Endothelial cell of umbilical vein (primary cell): ENCODE measurements at regions not wholly inside any gene's neighbourhood (a gene's known extent, or its start where the extent isn't known, plus 50 kb on each side); places are given as distances from the start of the nearest gene placed in this dataset.

ENCODE experiments used
- BruUV-seq: library from RNA; stranded (reverse); fragments of 400-500 nt; replicated peaks from 2 replicates; lab custom pipeline; 2021; lab: Mats Ljungman, UMichigan
- CTCF ChIA-PET: fragments of 300-600, 350-600 bp; sonication (Branson Sonifier 250); formaldehyde crosslinking; loops from one replicate; lab custom pipeline; 2021; ENCODE audit warnings: antibody characterized with exemption, inconsistent platforms; lab: Charles Lee
- POLR2A ChIA-PET: fragments of 300-600, 350-600 bp; sonication (Branson Sonifier 250); formaldehyde crosslinking; loops from one replicate; lab custom pipeline; 2021; ENCODE audit warnings: antibody characterized with exemption, inconsistent platforms; lab: Charles Lee
- DNase-seq: peaks from one replicate; pipeline ENCODE4 v3.0.0-alpha.2; 2011; ENCODE audit warnings: low read depth, low spot score
- FAIRE-seq: peaks from 2 replicates; lab custom pipeline; 2011; peaks lifted over from hg19 to GRCh38; lab: Jason Lieb, UNC
- H2AFZ ChIP-seq: 2 replicates; pipeline ENCODE4 v1.6.0; 2012; ENCODE audit warnings: low read depth, low read length, control low read depth, inconsistent platforms
- H3K27ac ChIP-seq: 2 replicates; pipeline ENCODE4 v1.5.1; 2011; ENCODE audit warnings: low read depth, mild to moderate bottlenecking, control low read depth, low read length, moderate library complexity; ENCODE audit not compliant: insufficient read depth
- H3K27me3 ChIP-seq, 2 experiments: 2 replicates each; pipeline versions ENCODE4 v1.6.0 to v1.6.1; 2011; ENCODE audit warnings: low read length in 2 of 2, mixed read lengths in 1 of 2; ENCODE audit not compliant: control insufficient read depth in 2 of 2, insufficient read depth in 2 of 2
- H3K36me3 ChIP-seq, 2 experiments: 2 replicates in 1 of 2; 3 replicates in 1 of 2; pipeline ENCODE4 v1.5.1; 2011; ENCODE audit warnings: low read length in 2 of 2, mild to moderate bottlenecking in 1 of 2, moderate library complexity in 1 of 2; ENCODE audit not compliant: control insufficient read depth in 2 of 2, insufficient read depth in 2 of 2; ENCODE audit errors: extremely low read depth in 1 of 2
- H3K4me1 ChIP-seq: 3 replicates; pipeline ENCODE4 v1.5.1; 2011; ENCODE audit warnings: mild to moderate bottlenecking, low read length; ENCODE audit not compliant: control insufficient read depth, insufficient read depth; ENCODE audit errors: extremely low read depth
- H3K4me2 ChIP-seq: 2 replicates; pipeline ENCODE4 v1.6.1; 2011; ENCODE audit warnings: low read length, control low read depth, mixed read lengths; ENCODE audit not compliant: insufficient read depth
- H3K4me3 ChIP-seq, 3 experiments: fragments of 200-600 bp in 1 of 3; sonication (generic), shearing (Covaris generic) in 1 of 3; replicated peaks in 1 of 3; 2 replicates each; pipeline ENCODE4 v1.5.1; 2011 to 2016; ENCODE audit warnings: control low read depth in 3 of 3, low read length in 3 of 3, mild to moderate bottlenecking in 2 of 3, inconsistent platforms in 1 of 3, low read depth in 1 of 3, moderate library complexity in 1 of 3; ENCODE audit not compliant: insufficient read depth in 1 of 3
- H3K79me2 ChIP-seq: 2 replicates; pipeline ENCODE4 v1.6.0; 2012; ENCODE audit warnings: low read length, inconsistent platforms; ENCODE audit not compliant: control insufficient read depth, insufficient read depth
- H3K9ac ChIP-seq: replicated peaks from 2 replicates; pipeline ENCODE3; 2011; ENCODE audit warnings: low read length, control low read depth; ENCODE audit not compliant: insufficient read depth; ENCODE audit errors: extremely low read depth
- H3K9me1 ChIP-seq: replicated peaks from 3 replicates; pipeline ENCODE4 v1.6.0; 2011; ENCODE audit warnings: mild to moderate bottlenecking, low read length; ENCODE audit not compliant: control insufficient read depth, insufficient read depth; ENCODE audit errors: extremely low read depth
- H3K9me3 ChIP-seq: replicated peaks from 2 replicates; pipeline ENCODE4 v1.5.1; 2012; ENCODE audit warnings: low read length, inconsistent platforms; ENCODE audit not compliant: control insufficient read depth, insufficient read depth
- H4K20me1 ChIP-seq: replicated peaks from 2 replicates; pipeline ENCODE3; 2011; ENCODE audit warnings: mild to moderate bottlenecking, low read length; ENCODE audit not compliant: control insufficient read depth, insufficient read depth; ENCODE audit errors: extremely low read depth
- CTCF ChIP-seq, 2 donors: IDR thresholded peaks; 1 replicate in 1 of 2; 2 replicates in 1 of 2; pipeline ENCODE4 v1.5.1; 2011; ENCODE audit warnings: low read length in 2 of 2, mild to moderate bottlenecking in 2 of 2, moderate library complexity in 2 of 2, control low read depth in 1 of 2, inconsistent platforms in 1 of 2, low read depth in 1 of 2; ENCODE audit not compliant: insufficient read depth in 1 of 2; ENCODE audit errors: extremely low read depth in 1 of 2
- EZH2 ChIP-seq: IDR thresholded peaks from 2 replicates; pipeline ENCODE4 v1.6.1; 2012; ENCODE audit warnings: borderline replicate concordance, low read depth, mild to moderate bottlenecking, moderate library complexity, low read length, inconsistent platforms; ENCODE audit not compliant: severe bottlenecking
- FOS ChIP-seq: IDR thresholded peaks from 2 replicates; pipeline ENCODE4 v1.6.1; 2011; ENCODE audit warnings: mild to moderate bottlenecking, low read length, moderate library complexity, borderline replicate concordance; ENCODE audit not compliant: insufficient read depth
- GATA2 ChIP-seq: IDR thresholded peaks from 2 replicates; pipeline ENCODE4 v1.7.0; 2011; ENCODE audit warnings: low read depth, mild to moderate bottlenecking, moderate library complexity, mixed read lengths, low read length; ENCODE audit not compliant: insufficient read length, insufficient read depth
- JUN ChIP-seq: IDR thresholded peaks from 2 replicates; pipeline ENCODE4 v1.6.1; 2011; ENCODE audit warnings: borderline replicate concordance, low read depth; ENCODE audit not compliant: insufficient read length, insufficient read depth
- MAX ChIP-seq: IDR thresholded peaks from 2 replicates; pipeline ENCODE4 v1.6.1; 2011; ENCODE audit not compliant: insufficient read depth, insufficient read length
- MYC ChIP-seq: IDR thresholded peaks from one replicate; pipeline ENCODE4 v1.6.1; 2011; ENCODE audit warnings: mild to moderate bottlenecking, low read depth, low read length
- POLR2A ChIP-seq: IDR thresholded peaks from 2 replicates; pipeline ENCODE4 v1.6.1; 2012; ENCODE audit warnings: low read depth, mild to moderate bottlenecking, control low read depth, low read length
- POLR2AphosphoS5 ChIP-seq: IDR thresholded peaks from 2 replicates; pipeline ENCODE4 v1.6.1; 2012; ENCODE audit warnings: low read depth, mild to moderate bottlenecking, control low read depth, low read length, moderate library complexity; ENCODE audit not compliant: insufficient read depth
- dilution Hi-C: fragments of 300-500 bp; cut with MboI; formaldehyde crosslinking; loops from one replicate; pipeline ENCODE4 v1.15.0; 2019; ENCODE audit warnings: low sequenced_read_pairs; ENCODE audit not compliant: extremely low pct_ligation_motif_present
- intact Hi-C: fragments of 100-400 bp; cut with micrococcal nuclease; formaldehyde crosslinking; loops from one replicate; pipeline ENCODE4 v1.10.0; 2022

- no peak overlapping the region for H3K27ac ChIP-seq
- no peaks in the 10 kb centered on the region for H3K27me3 ChIP-seq
- H3K36me3 ChIP-seq, result no peaks in the 10 kb centered on the region
- H2AFZ ChIP-seq, result no peak overlapping the region
- no peaks in the 10 kb centered on the region for H3K9me3 ChIP-seq
- no peak overlapping the region for H3K4me3 ChIP-seq
- peaks cover 2% of the 10 kb centered on the region for H3K4me1 ChIP-seq
- CTCF ChIA-PET, result interaction anchor here (2.1 kb wide), 1 partner anchor 11 kb away, joined by 6 read pairs; no protein-coding TSS in a partner anchor
- dilution Hi-C loops (no loop called here), intact Hi-C loops (no loop called here)
- H4K20me1 ChIP-seq, result no peaks in the 10 kb centered on the region
- FAIRE-seq, result no peak
- POLR2A ChIA-PET, result no interaction called here
- H3K9ac ChIP-seq, result no peak overlapping the region
- TF ChIP-seq POLR2AphosphoS5 (no peak), POLR2A (no peak), MAX (no peak), GATA2 (no peak), CTCF (IDR thresholded peaks at IDR 0.05; ENCODE audit: extremely low read depth in 1 of 2, insufficient read depth in 1 of 2, low read depth in 1 of 2, low read length in 2 of 2) (no peak), FOS (no peak), JUN (no peak), EZH2 (no peak), MYC (no peak)
- no peak overlapping the region for H3K4me2 ChIP-seq
- no peak for DNase-seq
- no TSS peak for BruUV-seq
- no peaks in the 10 kb centered on the region for H3K9me1 ChIP-seq
- H3K79me2 ChIP-seq, result no peaks in the 10 kb centered on the region
Observed at GRCh38 chr15:95598251-95598855, 732.1 kb upstream of the NR2F2 start.
